H1 (cell line): ENCODE measurements at regions not wholly inside any gene's neighbourhood (a gene's known extent, or its start where the extent isn't known, plus 50 kb on each side); places are given as distances from the start of the nearest gene placed in this dataset.

Experiments used
- CTCF ChIA-PET: fragments of 300-600 bp; sonication (Branson Sonifier 250); formaldehyde crosslinking; loops from one replicate; lab custom pipeline; 2021; ENCODE audit not compliant: partially characterized antibody; lab: Charles Lee
- POLR2A ChIA-PET: fragments of 300-600 bp; sonication (Branson Sonifier 250); formaldehyde crosslinking; loops from one replicate; lab custom pipeline; 2021; ENCODE audit warnings: inconsistent platforms; ENCODE audit not compliant: partially characterized antibody; lab: Charles Lee
- DNase-seq, 2 experiments: peaks; one replicate each; pipeline versions ENCODE4 v3.0.0 to v3.0.0-alpha.2; 2010 to 2022; ENCODE audit warnings: low spot score in 2 of 2, low read depth in 1 of 2, mixed read lengths in 1 of 2
- FAIRE-seq: peaks from 2 replicates; lab custom pipeline; 2011; peaks lifted over from hg19 to GRCh38; lab: Jason Lieb, UNC
- H2AFZ ChIP-seq: 2 replicates; pipeline ENCODE4 v1.8.1; 2012; ENCODE audit warnings: low read length, inconsistent platforms
- H2AK5ac ChIP-seq: 2 replicates; pipeline ENCODE4 v1.6.1; 2013; ENCODE audit warnings: low read depth, low read length
- H2BK120ac ChIP-seq: replicated peaks from 2 replicates; pipeline ENCODE3; 2013; ENCODE audit warnings: low read depth, low read length, inconsistent platforms
- H2BK12ac ChIP-seq: 2 replicates; pipeline ENCODE4 v1.6.1; 2013; ENCODE audit warnings: low read depth, low read length
- H2BK15ac ChIP-seq: 2 replicates; pipeline ENCODE4 v1.6.1; 2013; ENCODE audit warnings: low read length
- H2BK20ac ChIP-seq: 2 replicates; pipeline ENCODE4 v1.6.1; 2013; ENCODE audit warnings: low read length
- H2BK5ac ChIP-seq: 2 replicates; pipeline ENCODE4 v1.6.1; 2013; ENCODE audit warnings: low read depth, low read length
- H3K14ac ChIP-seq: 2 replicates; pipeline ENCODE4 v1.6.1; 2013; ENCODE audit warnings: inconsistent platforms; ENCODE audit not compliant: insufficient read length
- H3K18ac ChIP-seq: 2 replicates; pipeline ENCODE4 v1.6.1; 2013; ENCODE audit warnings: low read length; ENCODE audit errors: extremely low read depth
- H3K23ac ChIP-seq: 2 replicates; pipeline ENCODE4 v1.6.1; 2013; ENCODE audit warnings: inconsistent platforms; ENCODE audit not compliant: insufficient read length
- H3K23me2 ChIP-seq: 2 replicates; pipeline ENCODE4 v1.6.1; 2013; ENCODE audit warnings: low read depth, low read length
- H3K27ac ChIP-seq: 2 replicates; pipeline ENCODE4 v1.6.1; 2011; ENCODE audit warnings: low read depth, low read length, inconsistent platforms
- H3K27me3 ChIP-seq, 4 experiments: replicated peaks in 1 of 4; 1 replicate in 1 of 4; 2 replicates in 3 of 4; pipeline versions ENCODE4 v1.6.1 to v1.8.1; 2011 to 2013; ENCODE audit warnings: low read length in 3 of 4, mild to moderate bottlenecking in 3 of 4, inconsistent platforms in 2 of 4, mixed read lengths in 2 of 4, moderate library complexity in 1 of 4; ENCODE audit not compliant: control insufficient read depth in 3 of 4, insufficient read depth in 3 of 4; ENCODE audit errors: extremely low read depth in 1 of 4
- H3K36me3 ChIP-seq, 4 experiments: 2 replicates each; pipeline versions ENCODE4 v1.6.1 to v1.8.1; 2011 to 2013; ENCODE audit warnings: mild to moderate bottlenecking in 4 of 4, low read length in 3 of 4, moderate library complexity in 2 of 4, control low read depth in 1 of 4, inconsistent platforms in 1 of 4; ENCODE audit not compliant: insufficient read depth in 4 of 4, control insufficient read depth in 2 of 4
- H3K4ac ChIP-seq: replicated peaks from 2 replicates; pipeline ENCODE3; 2013; ENCODE audit warnings: low read length, low read depth, mixed read lengths, inconsistent platforms; ENCODE audit not compliant: insufficient read length
- H3K4me1 ChIP-seq, 4 experiments: replicated peaks in 1 of 4; 1 replicate in 1 of 4; 2 replicates in 3 of 4; pipeline versions ENCODE4 v1.6.1 to v1.8.1; 2011 to 2013; ENCODE audit warnings: low read length in 3 of 4, inconsistent platforms in 2 of 4, mixed read lengths in 1 of 4; ENCODE audit not compliant: insufficient read depth in 4 of 4, control insufficient read depth in 3 of 4
- H3K4me2 ChIP-seq, 2 experiments: 2 replicates each; pipeline versions ENCODE4 v1.6.1 to v1.8.1; 2011 to 2013; ENCODE audit warnings: low read depth in 2 of 2, low read length in 2 of 2, control low read depth in 1 of 2, inconsistent platforms in 1 of 2, mild to moderate bottlenecking in 1 of 2; ENCODE audit not compliant: insufficient read depth in 1 of 2
- H3K4me3 ChIP-seq, 4 experiments: fragments of 200-600, 300-600 bp in 1 of 4; sonication (generic), shearing (Covaris generic), sonication (Bioruptor Twin) in 1 of 4; 2 replicates each; pipeline versions ENCODE4 v1.5.1 to v1.8.1; 2011 to 2016; ENCODE audit warnings: low read length in 4 of 4, low read depth in 3 of 4, control low read depth in 2 of 4, inconsistent platforms in 2 of 4, mild to moderate bottlenecking in 2 of 4, mixed read lengths in 1 of 4, moderate library complexity in 1 of 4; ENCODE audit not compliant: insufficient read depth in 2 of 4; ENCODE audit errors: extremely low read depth in 1 of 4
- H3K56ac ChIP-seq: replicated peaks from 2 replicates; pipeline ENCODE3; 2013; ENCODE audit warnings: low read depth, mild to moderate bottlenecking, mixed read lengths, low read length, inconsistent platforms; ENCODE audit not compliant: insufficient read length
- H3K79me1 ChIP-seq: 2 replicates; pipeline ENCODE4 v1.6.1; 2013; ENCODE audit warnings: low read depth, low read length, control low read depth
- H3K79me2 ChIP-seq, 2 experiments: 2 replicates each; pipeline versions ENCODE4 v1.6.1 to v1.8.1; 2012 to 2013; ENCODE audit warnings: low read length in 2 of 2, mild to moderate bottlenecking in 2 of 2, inconsistent platforms in 1 of 2; ENCODE audit not compliant: insufficient read depth in 2 of 2, control insufficient read depth in 1 of 2
- H3K9ac ChIP-seq, 4 experiments: replicated peaks in 1 of 4; 1 replicate in 1 of 4; 2 replicates in 3 of 4; pipeline versions ENCODE4 v1.6.1 to v1.8.1; 2011 to 2013; ENCODE audit warnings: low read depth in 3 of 4, low read length in 3 of 4, control low read depth in 2 of 4, mild to moderate bottlenecking in 2 of 4, moderate library complexity in 2 of 4, inconsistent platforms in 1 of 4; ENCODE audit errors: extremely low read depth in 1 of 4
- H3K9me3 ChIP-seq, 2 experiments: 2 replicates each; pipeline versions ENCODE4 v1.6.1 to v1.8.1; 2012 to 2013; ENCODE audit warnings: mild to moderate bottlenecking in 2 of 2, moderate library complexity in 2 of 2, control low read depth in 1 of 2, inconsistent platforms in 1 of 2, low read depth in 1 of 2, low read length in 1 of 2, mixed read lengths in 1 of 2; ENCODE audit not compliant: insufficient read depth in 2 of 2
- H4K20me1 ChIP-seq, 2 experiments: replicated peaks in 1 of 2; 2 replicates each; pipeline versions ENCODE3 to v1.8.1; 2011 to 2013; ENCODE audit warnings: inconsistent platforms in 2 of 2, low read length in 2 of 2, mild to moderate bottlenecking in 1 of 2; ENCODE audit not compliant: insufficient read depth in 2 of 2, control insufficient read depth in 1 of 2
- H4K5ac ChIP-seq: 2 replicates; pipeline ENCODE4 v1.6.1; 2013; ENCODE audit warnings: low read length, low read depth, mixed read lengths, inconsistent platforms; ENCODE audit not compliant: insufficient read length
- H4K8ac ChIP-seq: 2 replicates; pipeline ENCODE4 v1.8.0; 2013; ENCODE audit warnings: mild to moderate bottlenecking, moderate library complexity, low read length, inconsistent platforms; ENCODE audit not compliant: insufficient read depth; ENCODE audit errors: extremely low read depth
- H4K91ac ChIP-seq: replicated peaks from 2 replicates; pipeline ENCODE3; 2013; ENCODE audit warnings: low read length, mixed read lengths, inconsistent platforms; ENCODE audit not compliant: insufficient read length
- BACH1 ChIP-seq: IDR thresholded peaks from 2 replicates; pipeline ENCODE4 v1.6.1; 2012; ENCODE audit warnings: low read length, improper control_type of control experiment
- BRCA1 ChIP-seq: IDR thresholded peaks from 2 replicates; pipeline ENCODE4 v1.6.1; 2012; ENCODE audit warnings: low read depth, low read length, improper control_type of control experiment
- CTCF ChIP-seq, 3 experiments: IDR thresholded peaks; 1 replicate in 2 of 3; 2 replicates in 1 of 3; pipeline versions ENCODE4 v1.5.1 to v1.6.1; 2011; ENCODE audit warnings: low read length in 3 of 3, mild to moderate bottlenecking in 3 of 3, inconsistent platforms in 2 of 3, low read depth in 1 of 3, moderate library complexity in 1 of 3; ENCODE audit not compliant: insufficient read depth in 1 of 3; ENCODE audit errors: control extremely low read depth in 1 of 3
- EZH2 ChIP-seq: fragments of 200-600 bp; sonication (generic); IDR thresholded peaks from 2 replicates; pipeline ENCODE4 v1.7.1; 2012; ENCODE audit warnings: low read depth, mild to moderate bottlenecking, moderate library complexity, low read length, inconsistent platforms; ENCODE audit not compliant: severe bottlenecking
- PHF8 ChIP-seq: fragments of 200-600 bp; sonication (generic); conservative IDR thresholded peaks from 2 replicates; pipeline ENCODE4 v1.7.1; 2012; ENCODE audit warnings: low read depth, mild to moderate bottlenecking, inconsistent platforms, low read length, moderate library complexity
- SAP30 ChIP-seq: fragments of 300-600 bp; sonication (generic); IDR thresholded peaks from 2 replicates; pipeline ENCODE4 v1.7.1; 2012; ENCODE audit warnings: low read length, moderate library complexity, mild to moderate bottlenecking, inconsistent platforms; ENCODE audit not compliant: insufficient read depth, insufficient replicate concordance
- SP4 ChIP-seq: IDR thresholded peaks from 2 replicates; pipeline ENCODE4 v1.6.1; 2012; ENCODE audit warnings: low read length, inconsistent platforms
- SRF ChIP-seq: IDR thresholded peaks from 2 replicates; pipeline ENCODE4 v1.6.1; 2011; ENCODE audit warnings: mild to moderate bottlenecking, low read depth, low read length, moderate library complexity
- TCF12 ChIP-seq: IDR thresholded peaks from 2 replicates; pipeline ENCODE4 v1.6.1; 2011; ENCODE audit warnings: low read depth, mild to moderate bottlenecking, low read length
- WGBS, 2 experiments: shearing (Covaris generic) in 1 of 2; methylation state at CpG; one replicate each; pipeline versions ENCODE4 v1.1.6 to v1.1.7; 2013 to 2015; ENCODE audit warnings: low lambda C conversion rate in 2 of 2, mixed read lengths in 2 of 2, inconsistent platforms in 1 of 2, low coverage in 1 of 2, missing lambda C conversion rate in 1 of 2; ENCODE audit not compliant: insufficient replicate concordance in 2 of 2, insufficient coverage in 1 of 2, insufficient read length in 1 of 2; ENCODE audit errors: extremely low coverage in 1 of 2, missing lambda C conversion rate in 1 of 2; 5-methylcytosine and 5-hydroxymethylcytosine counted together
- TF ChIP-seq, protein P1 (sequence below): IDR thresholded peaks from 2 replicates; pipeline ENCODE4 v1.6.1; 2012; ENCODE audit warnings: inconsistent platforms
- TF ChIP-seq, protein P2 (sequence below): IDR thresholded peaks from 2 replicates; pipeline ENCODE4 v1.6.1; 2012; ENCODE audit warnings: inconsistent platforms

GRCh38 chr4:129246910-129247461 lies 151.0 kb downstream of the C4orf33 start:
- no peaks in the 10 kb centered on the region for H3K9me3 ChIP-seq
- no peak overlapping the region for H4K5ac ChIP-seq
- H3K14ac ChIP-seq: no peak overlapping the region
- H3K4me1 ChIP-seq: peaks cover 0 to 3% (median 0%) of the 10 kb centered on the region in 4 experiments; a peak in 2 of 7 replicates
- H2AFZ ChIP-seq: no peak overlapping the region
- no peak overlapping the region for H2BK20ac ChIP-seq
- H3K18ac ChIP-seq: no peak overlapping the region
- H3K27me3 ChIP-seq: peaks cover 0 to 2% (median 0%) of the 10 kb centered on the region in 4 experiments; a peak in 1 of 7 replicates
- H3K23ac ChIP-seq: no peak overlapping the region
- no peaks in the 10 kb centered on the region for H4K20me1 ChIP-seq
- no peak overlapping the region for H3K56ac ChIP-seq
- H2AK5ac ChIP-seq: no peak overlapping the region
- no peak overlapping the region for H3K4me3 ChIP-seq
- H3K9ac ChIP-seq: no peak overlapping the region
- 94% methylated on average over 15 of the region's 15 CpGs; no CpG with 5 or more reads in 1 of the 2 experiments for WGBS, 2 experiments
- FAIRE-seq (no peak), DNase-seq (no peak)
- no peak overlapping the region for H2BK5ac ChIP-seq
- no peak overlapping the region for H2BK12ac ChIP-seq
- no peak overlapping the region for H2BK120ac ChIP-seq
- H3K79me1 ChIP-seq: no peaks in the 10 kb centered on the region
- CTCF ChIA-PET: no interaction called here
- H4K91ac ChIP-seq: no peak overlapping the region
- no peak overlapping the region for H4K8ac ChIP-seq
- H3K4ac ChIP-seq: no peak overlapping the region
- POLR2A ChIA-PET: no interaction called here
- H3K27ac ChIP-seq: no peak overlapping the region
- no peak overlapping the region for H3K4me2 ChIP-seq
- H3K36me3 ChIP-seq: no peaks in the 10 kb centered on the region
- H3K79me2 ChIP-seq: no peaks in the 10 kb centered on the region
- no peak overlapping the region for H2BK15ac ChIP-seq
- no peaks in the 10 kb centered on the region for H3K23me2 ChIP-seq
- TF ChIP-seq BACH1: no peak
- TF ChIP-seq, protein P1, sequence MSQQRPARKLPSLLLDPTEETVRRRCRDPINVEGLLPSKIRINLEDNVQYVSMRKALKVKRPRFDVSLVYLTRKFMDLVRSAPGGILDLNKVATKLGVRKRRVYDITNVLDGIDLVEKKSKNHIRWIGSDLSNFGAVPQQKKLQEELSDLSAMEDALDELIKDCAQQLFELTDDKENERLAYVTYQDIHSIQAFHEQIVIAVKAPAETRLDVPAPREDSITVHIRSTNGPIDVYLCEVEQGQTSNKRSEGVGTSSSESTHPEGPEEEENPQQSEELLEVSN: no peak
- TF ChIP-seq TCF12: no peak
- TF ChIP-seq PHF8: no peak
- TF ChIP-seq, protein P2, sequence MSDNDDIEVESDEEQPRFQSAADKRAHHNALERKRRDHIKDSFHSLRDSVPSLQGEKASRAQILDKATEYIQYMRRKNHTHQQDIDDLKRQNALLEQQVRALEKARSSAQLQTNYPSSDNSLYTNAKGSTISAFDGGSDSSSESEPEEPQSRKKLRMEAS: no peak
- TF ChIP-seq SRF: no peak
- TF ChIP-seq BRCA1: no peak
- TF ChIP-seq EZH2: no peak
- TF ChIP-seq SAP30: no peak
- TF ChIP-seq SP4: no peak
- TF ChIP-seq CTCF (IDR thresholded peaks at IDR 0.05; ENCODE audit: control extremely low read depth in 1 of 3, insufficient read depth in 1 of 3, low read depth in 1 of 3, low read length in 3 of 3): no peak
